A673 (cell line): ENCODE measurements at regions not wholly inside any gene's neighbourhood (a gene's known extent, or its start where the extent isn't known, plus 50 kb on each side); places are given as distances from the start of the nearest gene placed in this dataset.

Source experiments
- BruUV-seq: library from RNA; stranded (reverse); fragments of 400-500 nt; replicated peaks from 2 replicates; lab custom pipeline; 2021; lab: Mats Ljungman, UMichigan
- CTCF ChIA-PET: fragments of 300-600 bp; sonication (Branson Sonifier 250); formaldehyde crosslinking; loops from one replicate; lab custom pipeline; 2022; ENCODE audit warnings: antibody characterized with exemption; lab: Charles Lee
- POLR2A ChIA-PET: fragments of 300-600 bp; sonication (Branson Sonifier 250); formaldehyde crosslinking; loops from one replicate; lab custom pipeline; 2022; ENCODE audit warnings: antibody characterized with exemption; ENCODE audit not compliant: low non-redundant PET; lab: Charles Lee
- DNase-seq: peaks from one replicate; pipeline ENCODE4 v3.0.0-alpha.2; 2015; ENCODE audit warnings: low spot score
- H3K27ac ChIP-seq: fragments of 200-600 bp; sonication (generic); 2 replicates; pipeline ENCODE4 v1.5.1; 2016; ENCODE audit warnings: mixed run types, low read depth, mild to moderate bottlenecking, mixed read lengths, antibody characterized with exemption, low read length; ENCODE audit not compliant: poor library complexity, severe bottlenecking
- H3K27me3 ChIP-seq: fragments of 200-600 bp; sonication (generic); replicated peaks from 2 replicates; pipeline ENCODE4 v1.6.1; 2017; ENCODE audit warnings: mixed run types, low read depth, mild to moderate bottlenecking, mixed read lengths, antibody characterized with exemption, low read length; ENCODE audit not compliant: insufficient read depth, poor library complexity
- H3K36me3 ChIP-seq: fragments of 200-600 bp; sonication (generic); 2 replicates; pipeline ENCODE4 v1.6.1; 2016; ENCODE audit warnings: mixed run types, mild to moderate bottlenecking, mixed read lengths, antibody characterized with exemption, low read length; ENCODE audit not compliant: insufficient read depth, poor library complexity, severe bottlenecking
- H3K4me1 ChIP-seq: fragments of 200-600 bp; sonication (generic); 2 replicates; pipeline ENCODE4 v1.6.1; 2017; ENCODE audit warnings: mixed run types, mild to moderate bottlenecking, mixed read lengths, antibody characterized with exemption, low read length; ENCODE audit not compliant: insufficient read depth, poor library complexity, severe bottlenecking
- H3K4me3 ChIP-seq: fragments of 200-600 bp; sonication (generic); 2 replicates; pipeline ENCODE4 v1.5.1; 2016; ENCODE audit warnings: low read depth, mixed run types, mild to moderate bottlenecking, mixed read lengths, low read length; ENCODE audit not compliant: poor library complexity, severe bottlenecking
- H3K9me3 ChIP-seq: fragments of 200-600 bp; sonication (generic); 2 replicates; pipeline ENCODE4 v1.6.1; 2016; ENCODE audit warnings: mixed run types, low read depth, mild to moderate bottlenecking, mixed read lengths, antibody characterized with exemption, low read length; ENCODE audit not compliant: poor library complexity, severe bottlenecking
- CTCF ChIP-seq: fragments of 300-800, 200-600 bp; sonication (generic); conservative IDR thresholded peaks from 2 replicates; pipeline ENCODE4 v1.5.1; 2017; ENCODE audit warnings: low read depth, mild to moderate bottlenecking, antibody characterized with exemption, low read length, moderate library complexity, mixed read lengths
- EZH2 ChIP-seq: fragments of 200-600 bp; sonication (generic); IDR thresholded peaks from 2 replicates; pipeline ENCODE4 v1.6.1; 2017; ENCODE audit warnings: borderline replicate concordance, low read depth, mild to moderate bottlenecking, mixed read lengths, antibody characterized with exemption, low read length; ENCODE audit not compliant: poor library complexity, severe bottlenecking
- intact Hi-C: fragments of 100-400 bp; cut with micrococcal nuclease; formaldehyde crosslinking; loops from one replicate; pipeline ENCODE4 v1.10.0; 2022; ENCODE audit not compliant: unreplicated experiment

- H3K36me3 ChIP-seq, result no peaks in the 10 kb centered on the region
- H3K9me3 ChIP-seq, result no peaks in the 10 kb centered on the region
- no peak overlapping the region for H3K27ac ChIP-seq
- no peak overlapping the region for H3K4me3 ChIP-seq
- no peak for DNase-seq
- peaks cover 13% of the 10 kb centered on the region for H3K27me3 ChIP-seq
- POLR2A ChIA-PET, result no interaction called here
- TF ChIP-seq EZH2 (no peak), CTCF (no peak)
- BruUV-seq, result no TSS peak
- CTCF ChIA-PET, result no interaction called here
- intact Hi-C loops, result no loop called here
- no peaks in the 10 kb centered on the region for H3K4me1 ChIP-seq
Observed at GRCh38 chr1:219751870-219752507, 139.1 kb upstream of the ZC3H11B start.

GRCh38 chr1:219749370-219749769 is 136.5 kb upstream of the ZC3H11B start:
- TF ChIP-seq EZH2, result no peak
- Histone ChIP-seq H3K36me3 (no peaks in the 10 kb centered on the region), H3K27me3 (peaks cover 16% of the 10 kb centered on the region), H3K9me3 (no peaks in the 10 kb centered on the region), H3K27ac (no peak overlapping the region), H3K4me3 (no peak overlapping the region), H3K4me1 (no peaks in the 10 kb centered on the region)
- no peak for DNase-seq
- ChIA-PET POLR2A (no interaction called here), CTCF (no interaction called here)
- BruUV-seq, result no TSS peak
- intact Hi-C loops, result no loop called here

GRCh38 chr1:219746141-219746540 is 133.2 kb upstream of the ZC3H11B start:
- H3K9me3 ChIP-seq, result no peaks in the 10 kb centered on the region
- ChIA-PET CTCF (no interaction called here), POLR2A (no interaction called here)
- H3K4me1 ChIP-seq, result no peaks in the 10 kb centered on the region
- intact Hi-C loops, result no loop called here
- peaks cover 7% of the 10 kb centered on the region for H3K27me3 ChIP-seq
- DNase-seq, result no peak
- H3K36me3 ChIP-seq, result no peaks in the 10 kb centered on the region
- no TSS peak for BruUV-seq
- no peak overlapping the region for H3K4me3 ChIP-seq
- TF ChIP-seq EZH2 (no peak), CTCF (no peak)
- H3K27ac ChIP-seq, result no peak overlapping the region
